DMS153 treated with DMSO at 0.1 percent for 48 hours (cell line): ENCODE measurements at regions not wholly inside any gene's neighbourhood (a gene's known extent, or its start where the extent isn't known, plus 50 kb on each side); places are given as distances from the start of the nearest gene placed in this dataset.

Experiments used
- DNase-seq: peaks from one replicate; lab custom pipeline; 2025; ENCODE audit not compliant: unreplicated experiment; lab: John Stamatoyannopoulos, UW

- no peak for DNase-seq
Observed at GRCh38 chr22:27424319-27424718, 377.2 kb downstream of the MN1 start.

GRCh38 chr22:27429476-27429875 is 372.1 kb downstream of the MN1 start:
- no peak for DNase-seq

DNA sequence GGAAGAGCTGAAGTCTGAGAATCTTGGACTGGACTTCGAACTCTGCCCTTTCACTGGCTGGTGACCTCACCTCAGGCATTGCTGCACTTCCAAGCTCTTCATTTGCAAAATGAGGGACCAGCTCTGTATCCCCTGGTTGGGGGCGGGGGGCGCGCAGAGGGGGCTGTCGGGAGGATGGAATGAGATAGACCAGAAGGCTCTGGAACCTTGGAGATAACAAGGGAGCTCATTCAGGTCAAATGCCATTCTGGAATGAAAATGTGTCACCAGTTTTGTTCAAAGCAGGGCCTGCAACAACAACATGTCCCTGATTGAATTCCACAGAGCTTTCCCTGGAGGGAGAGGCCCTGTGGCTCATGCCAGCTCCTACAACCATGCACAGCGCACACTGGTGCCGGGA is 370.5 kb downstream of the MN1 start:
- no peak for DNase-seq

GRCh38 chr22:27431896-27432295 is 369.7 kb downstream of the MN1 start:
- no peak for DNase-seq

DNA sequence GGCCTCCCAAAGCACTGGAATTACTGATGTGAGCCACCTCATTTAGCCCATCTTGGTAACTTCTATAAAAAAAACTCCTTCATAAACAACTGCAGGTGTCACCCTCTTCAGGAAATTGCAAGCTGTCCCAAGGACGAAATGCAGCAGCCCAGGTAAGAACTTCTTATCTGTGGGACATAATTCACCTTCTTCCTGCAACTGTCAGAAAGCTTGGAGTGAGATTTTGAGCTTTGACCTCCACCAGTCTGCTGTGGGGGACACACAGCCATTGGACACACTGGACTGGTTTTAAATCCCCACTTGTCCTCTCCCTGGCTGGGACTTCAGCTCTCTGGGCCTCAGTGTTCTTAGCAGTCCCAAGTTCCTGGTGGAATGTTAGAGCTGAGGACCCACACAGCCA is 368.5 kb downstream of the MN1 start:
- no peak for DNase-seq

DNA sequence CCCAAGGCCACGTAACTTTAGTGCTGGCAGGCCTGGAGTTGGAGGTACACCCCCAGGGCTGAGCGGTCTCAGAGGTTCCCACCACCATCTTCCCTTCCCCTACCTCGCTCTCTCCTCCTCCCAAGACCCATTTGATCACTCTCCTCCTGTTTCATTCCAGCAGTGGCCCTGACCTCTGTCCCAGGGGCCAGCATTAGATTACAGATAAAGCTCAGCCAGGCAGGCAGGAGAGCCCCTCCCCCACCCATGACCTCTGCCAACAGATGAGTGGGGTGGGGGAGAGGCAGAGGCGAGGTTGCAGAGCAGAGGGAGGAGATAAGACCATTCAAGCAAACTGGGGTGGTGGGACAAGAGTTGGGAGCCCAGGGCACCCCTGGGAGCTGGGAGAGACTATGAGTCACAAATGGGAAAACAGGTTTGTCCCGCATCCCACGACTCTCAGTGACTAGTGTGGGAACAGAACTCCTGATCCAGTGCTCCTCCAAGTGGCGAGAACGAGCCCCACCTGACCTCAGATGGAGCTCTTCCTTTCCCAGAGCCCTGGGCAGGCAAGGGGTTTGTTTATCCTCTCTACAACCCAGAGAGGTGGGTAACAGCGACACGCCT is 367.9 kb downstream of the MN1 start:
- no peak for DNase-seq

GRCh38 chr22:27434898-27435297 is 366.7 kb downstream of the MN1 start:
- DNase-seq: no peak

GRCh38 chr22:27435844-27436576 is 365.5 kb downstream of the MN1 start:
- peak; percentile 21 for DNase-seq

DNA sequence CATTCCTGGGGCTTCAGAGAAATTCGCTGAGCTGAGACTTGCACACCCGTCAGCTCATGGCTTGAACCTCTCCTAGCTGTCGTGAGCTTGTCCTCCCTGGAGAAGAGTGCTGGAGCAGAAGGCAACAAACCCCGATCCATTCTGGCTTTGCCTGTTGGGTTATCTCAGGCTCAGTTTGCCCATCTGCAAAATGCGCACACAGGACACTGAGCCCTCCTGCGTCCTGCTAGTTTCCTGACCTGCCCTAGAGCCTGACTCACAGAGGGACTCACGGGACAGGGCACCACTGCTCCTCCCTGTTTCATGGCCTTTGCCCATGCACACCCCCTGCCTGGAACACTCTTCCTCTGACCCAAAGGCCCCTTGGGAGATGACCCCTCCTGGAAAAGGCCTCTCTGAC is 365.0 kb downstream of the MN1 start:
- no peak for DNase-seq

DNA sequence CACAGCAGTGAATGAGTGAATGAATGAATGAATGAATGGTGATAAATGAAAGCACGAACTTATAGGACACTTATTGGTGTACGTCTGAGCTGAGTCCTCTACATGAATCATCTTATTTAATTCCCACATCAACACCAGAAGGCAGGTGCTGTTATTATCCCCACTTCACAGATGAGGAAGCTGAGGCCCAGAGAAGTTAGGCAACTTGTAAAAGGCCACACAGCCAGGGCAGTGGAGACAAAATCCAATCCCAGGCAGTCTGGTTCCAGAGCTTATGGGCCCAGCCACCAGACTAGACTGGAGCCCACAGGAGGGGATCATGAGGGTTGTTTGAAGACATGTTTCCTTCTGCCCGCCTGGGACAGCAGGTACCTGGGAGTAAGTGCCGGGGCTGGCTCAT is 364.0 kb downstream of the MN1 start:
- DNase-seq: no peak

- DNase-seq: peak; percentile 59
Observed at GRCh38 chr22:27438271-27438980, 363.1 kb downstream of the MN1 start.

- DNase-seq: no peak
Observed at GRCh38 chr22:27439131-27439530, 362.4 kb downstream of the MN1 start.

GRCh38 chr22:27440304-27440865 is 361.2 kb downstream of the MN1 start:
- DNase-seq: no peak

DNA sequence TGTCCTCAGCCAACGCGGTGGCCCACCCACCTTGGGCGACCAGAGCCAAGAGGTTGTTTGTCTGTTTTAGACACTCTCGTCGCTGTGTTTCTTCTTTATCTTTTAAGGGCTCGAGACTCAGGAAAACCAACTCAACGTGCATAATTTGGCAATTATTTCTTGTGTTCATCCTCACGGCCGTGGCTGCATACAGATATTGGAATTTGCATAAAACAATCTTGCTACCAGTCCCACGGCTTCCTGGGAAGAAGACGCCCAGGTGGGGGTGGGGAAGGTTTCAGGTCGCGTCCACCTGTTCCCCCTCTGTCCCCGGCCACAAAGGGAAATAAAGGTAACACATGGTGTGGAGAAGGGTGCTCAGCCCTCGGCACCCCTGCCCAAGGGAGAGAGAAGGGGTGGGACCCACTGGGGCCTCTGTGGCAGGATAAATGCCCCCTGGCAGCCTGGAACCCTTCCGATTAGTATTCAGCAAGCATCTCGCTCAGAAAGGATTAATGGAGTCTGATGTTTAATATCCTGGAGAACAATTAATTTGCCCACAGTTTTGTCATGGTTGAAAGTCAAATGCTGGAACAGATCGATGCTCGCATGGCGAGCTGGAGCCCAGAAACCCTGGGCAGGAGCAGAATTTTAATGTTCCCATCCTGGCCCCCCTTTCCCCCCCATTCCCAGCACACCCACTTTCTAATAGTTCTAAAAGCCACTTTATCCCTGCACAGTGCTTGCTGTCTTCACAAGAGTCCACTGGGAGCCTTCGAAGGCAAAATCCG is 359.7 kb downstream of the MN1 start:
- DNase-seq: no peak

GRCh38 chr22:27443306-27443705 is 358.2 kb downstream of the MN1 start:
- no peak for DNase-seq

GRCh38 chr22:27445881-27446280 is 355.7 kb downstream of the MN1 start:
- no peak for DNase-seq

GRCh38 chr22:27447289-27447688 is 354.3 kb downstream of the MN1 start:
- no peak for DNase-seq

- DNase-seq: no peak
Observed at GRCh38 chr22:27450448-27450847, 351.1 kb downstream of the MN1 start.

DNA sequence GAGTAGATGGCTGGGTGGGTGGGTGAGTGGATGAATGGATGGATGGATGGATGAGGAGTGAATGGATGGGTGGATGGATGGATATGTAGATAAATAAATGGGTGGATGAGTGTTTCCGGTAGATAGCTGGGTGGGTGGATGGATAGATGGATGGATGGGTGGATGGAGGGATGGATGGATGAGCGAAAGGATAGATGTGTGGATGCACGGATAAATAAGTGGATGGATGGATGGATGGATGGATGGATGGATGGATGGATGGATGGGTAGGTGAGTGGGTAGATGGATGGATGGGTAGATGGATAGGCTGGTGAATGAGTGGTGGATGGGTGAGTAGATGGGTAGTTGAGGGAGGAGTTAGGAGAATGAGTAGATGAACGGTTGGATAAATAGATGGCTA is 349.3 kb downstream of the MN1 start:
- no peak for DNase-seq

DNA sequence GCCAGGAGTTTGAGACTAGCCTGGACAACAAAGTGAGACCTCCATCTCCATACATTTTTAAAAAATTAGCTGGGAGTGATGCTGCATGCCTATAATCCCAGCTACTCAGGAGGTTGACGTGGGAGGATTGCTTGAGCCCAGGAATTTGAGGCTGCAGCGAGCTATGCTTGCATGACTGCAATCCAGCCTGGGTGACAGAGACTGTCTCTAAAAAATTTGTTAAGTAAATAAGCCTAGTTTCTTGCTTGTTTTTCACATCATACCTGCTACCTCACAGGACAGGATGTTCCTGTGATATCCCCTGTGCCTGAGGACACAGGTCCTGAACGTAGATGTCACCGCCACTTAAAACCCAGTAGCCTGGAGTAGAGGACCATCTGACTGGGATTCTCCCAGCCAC is 348.6 kb downstream of the MN1 start:
- no peak for DNase-seq

DNA sequence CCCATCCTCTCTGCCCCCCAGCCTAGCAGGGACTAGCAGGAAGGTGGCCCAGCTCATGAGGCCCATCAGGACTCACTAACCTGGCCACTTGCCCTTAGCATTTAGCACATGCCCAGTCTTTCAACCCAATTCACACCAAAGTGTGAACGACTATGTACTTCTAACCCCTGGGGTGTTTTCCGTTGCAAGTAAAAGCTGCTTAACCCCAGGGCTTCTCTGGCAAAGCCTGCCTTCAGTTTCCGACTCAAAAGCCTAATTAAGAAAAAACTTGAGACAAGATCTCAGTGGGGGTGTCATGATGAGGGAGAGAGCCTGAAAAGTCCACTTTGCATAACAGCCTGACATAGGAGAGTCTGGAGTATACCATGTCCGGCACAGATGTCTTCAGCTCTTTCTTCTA is 347.8 kb downstream of the MN1 start:
- no peak for DNase-seq
